GM12878 (cell line): ENCODE measurements at regions not wholly inside any gene's neighbourhood (a gene's known extent, or its start where the extent isn't known, plus 50 kb on each side); places are given as distances from the start of the nearest gene placed in this dataset.

ENCODE experiments used
- ATAC-seq: fragments of 200-7000 bp; cut with Tn5 transposase; 3 replicates; pipeline ENCODE4 v1.9.1; 2020; ENCODE audit warnings: mild to moderate bottlenecking, moderate library complexity
- BruUV-seq: library from RNA; stranded (reverse); fragments of 400-500 nt; replicated peaks from 2 replicates; lab custom pipeline; 2021; lab: Mats Ljungman, UMichigan
- CTCF ChIA-PET: fragments of 300-600 bp; sonication (Branson Sonifier 250); formaldehyde crosslinking; extraction: SDS; loops from one replicate; lab custom pipeline; 2021; ENCODE audit warnings: inconsistent platforms; lab: Yijun Ruan, JAX
- POLR2A ChIA-PET: fragments of 350-600 bp; formaldehyde crosslinking; extraction: SDS; loops from one replicate; lab custom pipeline; 2021; ENCODE audit warnings: inconsistent platforms; lab: Charles Lee
- RAD21 ChIA-PET: fragments of 300-600 bp; sonication (Branson Sonifier 250); formaldehyde crosslinking; loops from one replicate; lab custom pipeline; 2023; ENCODE audit warnings: antibody characterized with exemption; ENCODE audit not compliant: unreplicated experiment; lab: Charles Lee
- SMC1A ChIA-PET: fragments of 300-600 bp; sonication (Branson Sonifier 250); formaldehyde crosslinking; loops from one replicate; lab custom pipeline; 2023; ENCODE audit not compliant: unreplicated experiment, uncharacterized antibody; lab: Charles Lee
- DNase-seq: peaks from one replicate; pipeline ENCODE4 v3.0.0-alpha.2; 2011; ENCODE audit warnings: low read depth, low spot score
- FAIRE-seq: peaks from 3 replicates; lab custom pipeline; 2011; peaks lifted over from hg19 to GRCh38; lab: Jason Lieb, UNC
- H2AFZ ChIP-seq: 2 replicates; pipeline ENCODE4 v1.6.0; 2011; ENCODE audit warnings: low read depth, low read length, control low read depth; ENCODE audit not compliant: control insufficient read depth
- H3K27ac ChIP-seq: 2 replicates; pipeline ENCODE4 v1.5.1; 2011; ENCODE audit warnings: control low read depth; ENCODE audit not compliant: control insufficient read depth, insufficient read depth
- H3K27me3 ChIP-seq, 2 experiments: replicated peaks in 1 of 2; 2 replicates each; pipeline versions ENCODE4 v1.6.0 to v1.6.1; 2011; ENCODE audit warnings: low read length in 1 of 2; ENCODE audit not compliant: control insufficient read depth in 2 of 2, insufficient read depth in 2 of 2
- H3K36me3 ChIP-seq, 2 experiments: 2 replicates each; pipeline ENCODE4 v1.5.1; 2011; ENCODE audit warnings: low read length in 1 of 2; ENCODE audit not compliant: control insufficient read depth in 2 of 2, insufficient read depth in 2 of 2
- H3K4me1 ChIP-seq: 2 replicates; pipeline ENCODE4 v1.6.1; 2011; ENCODE audit warnings: mild to moderate bottlenecking, low read length, moderate library complexity, mixed read lengths; ENCODE audit not compliant: control insufficient read depth, insufficient read depth
- H3K4me2 ChIP-seq: 2 replicates; pipeline ENCODE4 v1.6.0; 2011; ENCODE audit warnings: control low read depth; ENCODE audit not compliant: control insufficient read depth, insufficient read depth
- H3K4me3 ChIP-seq: fragments of 200-600 bp; sonication (generic); 2 replicates; pipeline ENCODE4 v1.5.1; 2016
- H3K79me2 ChIP-seq: 2 replicates; pipeline ENCODE4 v1.6.0; 2011; ENCODE audit warnings: low read length; ENCODE audit not compliant: control insufficient read depth, insufficient read depth
- H3K9ac ChIP-seq: 2 replicates; pipeline ENCODE4 v1.8.0; 2011; ENCODE audit warnings: low read length, control low read depth, mixed read lengths; ENCODE audit not compliant: control insufficient read depth, insufficient read depth
- H3K9me3 ChIP-seq: replicated peaks from 3 replicates; pipeline ENCODE4 v1.5.1; 2011; ENCODE audit warnings: mild to moderate bottlenecking, low read length; ENCODE audit not compliant: control insufficient read depth, insufficient read depth
- H4K20me1 ChIP-seq: 2 replicates; pipeline ENCODE4 v1.6.0; 2011; ENCODE audit not compliant: control insufficient read depth, insufficient read depth
- BCL11A ChIP-seq: IDR thresholded peaks from 2 replicates; pipeline ENCODE4 v1.6.1; 2011; ENCODE audit warnings: low read depth, low read length
- EED ChIP-seq: sonication (generic); IDR thresholded peaks from 2 replicates; pipeline ENCODE4 v1.6.1; 2016; ENCODE audit warnings: antibody characterized with exemption, low read depth
- FOXK2 ChIP-seq: fragments of 450-650 bp; IDR thresholded peaks from 2 replicates; pipeline ENCODE4 v1.6.1; 2017; ENCODE audit warnings: mild to moderate bottlenecking, moderate library complexity
- HDAC6 ChIP-seq: fragments of 200-600 bp; sonication (generic); IDR thresholded peaks from one replicate; pipeline ENCODE4 v1.8.0; 2017; ENCODE audit warnings: antibody characterized with exemption; ENCODE audit not compliant: unreplicated experiment
- IKZF1 ChIP-seq: fragments of 450-650 bp; conservative IDR thresholded peaks from 2 replicates; pipeline ENCODE4 v1.6.1; 2017; ENCODE audit warnings: antibody characterized with exemption, mild to moderate bottlenecking
- MTA2 ChIP-seq: fragments of 450-650 bp; IDR thresholded peaks from 2 replicates; pipeline ENCODE4 v1.6.1; 2016; ENCODE audit warnings: low read depth, mild to moderate bottlenecking, moderate library complexity
- NR2C2 ChIP-seq: IDR thresholded peaks from 2 replicates; pipeline ENCODE4 v1.6.1; 2011; ENCODE audit warnings: borderline replicate concordance, low read depth; ENCODE audit not compliant: control insufficient read depth, insufficient read length
- NR2F1 ChIP-seq: fragments of 450-650 bp; conservative IDR thresholded peaks from 2 replicates; pipeline ENCODE4 v1.6.1; 2017; ENCODE audit warnings: mild to moderate bottlenecking
- RUNX3 ChIP-seq: IDR thresholded peaks from 2 replicates; pipeline ENCODE4 v1.6.1; 2012; ENCODE audit warnings: low read length, inconsistent platforms
- SMC3 ChIP-seq: IDR thresholded peaks from 2 replicates; pipeline ENCODE4 v1.6.1; 2011; ENCODE audit warnings: low read length, improper control_type of control experiment, borderline replicate concordance
- YBX1 ChIP-seq: fragments of 450-650 bp; IDR thresholded peaks from 2 replicates; pipeline ENCODE4 v1.6.1; 2016; ENCODE audit warnings: antibody characterized with exemption
- ZNF687 ChIP-seq: fragments of 450-650 bp; IDR thresholded peaks from 2 replicates; pipeline ENCODE4 v1.6.1; 2017; ENCODE audit warnings: mild to moderate bottlenecking, moderate library complexity
- WGBS: methylation state at CpG from one replicate; pipeline ENCODE4 v1.1.6; 2016; ENCODE audit warnings: low lambda C conversion rate; ENCODE audit not compliant: insufficient replicate concordance, insufficient coverage; ENCODE audit errors: missing lambda C conversion rate; 5-methylcytosine and 5-hydroxymethylcytosine counted together
- in situ Hi-C: fragments of 300-500 bp; cut with MboI; formaldehyde crosslinking; loops from 9 replicates; pipeline ENCODE4 v1.14.3; 2018; ENCODE audit warnings: mixed read lengths
- intact Hi-C: fragments of 100-400 bp; cut with micrococcal nuclease; formaldehyde crosslinking; loops from one replicate; pipeline ENCODE4 v1.14.2; 2022; ENCODE audit not compliant: unreplicated experiment

DNA sequence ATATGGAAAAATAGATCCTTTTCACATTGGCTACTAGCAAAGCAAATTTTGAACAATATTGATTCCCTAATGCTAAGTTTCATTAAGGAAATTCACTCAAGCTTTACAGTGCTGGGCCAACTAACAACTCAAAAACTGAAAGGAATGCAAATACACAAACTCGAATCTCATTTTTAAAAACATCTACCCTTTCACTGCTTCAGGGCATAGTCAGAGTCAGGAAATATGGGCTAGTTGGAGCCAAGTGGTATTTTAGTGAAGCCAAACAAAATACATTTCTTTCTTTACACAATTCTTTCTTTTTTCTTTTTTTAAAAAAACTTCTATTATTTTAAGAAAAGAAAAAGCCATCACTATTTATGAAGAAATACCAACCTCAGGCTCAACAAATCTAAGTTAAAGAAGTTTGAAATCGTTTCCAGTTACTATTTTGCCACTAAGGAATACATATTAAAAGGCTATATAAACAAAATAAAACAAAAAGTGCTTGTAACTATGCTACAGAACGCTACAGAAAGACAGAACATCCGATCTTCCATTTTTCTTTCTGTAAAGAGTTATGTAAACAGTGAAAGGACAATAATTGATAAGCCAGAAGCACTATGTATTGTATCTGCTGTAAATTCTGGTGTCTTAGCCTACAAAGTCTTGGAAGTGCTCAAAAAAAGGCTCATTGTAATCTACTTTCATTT lies 113.6 kb upstream of the STK17B start:
- SMC1A ChIA-PET, result interaction anchor here (0.9 to 4.2 kb wide), 12 partner anchors 9 to 217 kb away, joined by 3 to 25 read pairs (median 4); no protein-coding TSS in a partner anchor
- H3K27me3 ChIP-seq, result no peaks in the 10 kb centered on the region
- no peak for TF ChIP-seq FOXK2
- no peak for TF ChIP-seq EED
- no peak overlapping the region for H3K27ac ChIP-seq
- CTCF ChIA-PET, result interaction anchor here (1.2 to 3.1 kb wide), 6 partner anchors 9 to 207 kb away, joined by 5 to 18 read pairs (median 6); no protein-coding TSS in a partner anchor
- peaks cover 0 to 13% of the 10 kb centered on the region in 2 experiments; a peak in 2 of 4 replicates for H3K36me3 ChIP-seq
- WGBS, result 48% methylated on average over 4 of the region's 4 CpGs
- no peaks in the 10 kb centered on the region for H3K79me2 ChIP-seq
- FAIRE-seq, result no peak
- H3K9me3 ChIP-seq, result no peaks in the 10 kb centered on the region; the same call in 2 of the 3 replicates
- H4K20me1 ChIP-seq, result no peaks in the 10 kb centered on the region
- BruUV-seq, result no TSS peak
- H2AFZ ChIP-seq, result no peak overlapping the region
- intact Hi-C loops (no loop called here), in situ Hi-C loops (loop anchor here (5.0 kb wide), 1 partner anchor 203 kb away; no protein-coding TSS in a partner anchor)
- H3K9ac ChIP-seq, result no peak overlapping the region
- RAD21 ChIA-PET, result interaction anchor here (0.8 to 2.4 kb wide), 4 partner anchors 9 to 206 kb away, joined by 3 to 8 read pairs (median 6); no protein-coding TSS in a partner anchor
- peaks cover 21% of the 10 kb centered on the region; the same call in 1 of the 2 replicates for H3K4me1 ChIP-seq
- H3K4me2 ChIP-seq, result no peak overlapping the region
- no peak for ATAC-seq
- POLR2A ChIA-PET, result interaction anchor here (1.2 kb wide), 1 partner anchor 102 kb away, joined by 3 read pairs; no protein-coding TSS in a partner anchor
- no peak for DNase-seq
- H3K4me3 ChIP-seq, result no peak overlapping the region

DNA sequence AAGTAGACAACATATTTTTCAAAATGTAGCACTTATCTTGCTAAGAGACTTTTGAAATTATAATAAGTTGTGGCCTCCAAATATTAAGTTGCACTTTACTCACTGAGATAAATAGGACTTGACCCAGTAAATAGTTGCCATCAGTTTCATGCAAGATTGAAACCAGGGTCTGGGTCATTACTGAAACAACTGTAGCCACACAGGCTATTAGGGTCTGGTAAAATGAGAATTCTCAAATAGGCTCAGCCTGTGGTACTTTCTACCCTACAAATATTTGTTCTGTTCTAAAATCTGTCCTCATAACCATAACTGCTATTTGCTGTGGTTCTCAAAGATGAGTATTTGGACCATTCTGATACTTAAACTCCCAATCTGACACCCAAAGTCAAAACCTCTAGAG lies 115.4 kb upstream of the STK17B start:
- CTCF ChIA-PET, result interaction anchor here (1.8 to 2.3 kb wide), 3 partner anchors 10 to 209 kb away, joined by 5 to 11 read pairs (median 7); no protein-coding TSS in a partner anchor
- SMC1A ChIA-PET, result interaction anchor here (1.0 to 4.2 kb wide), 5 partner anchors 8 to 209 kb away, joined by 3 to 25 read pairs (median 5); no protein-coding TSS in a partner anchor
- Histone ChIP-seq H3K79me2 (no peaks in the 10 kb centered on the region), H3K4me3 (no peak overlapping the region), H4K20me1 (no peaks in the 10 kb centered on the region), H3K9ac (no peak overlapping the region), H2AFZ (no peak overlapping the region), H3K27me3 (no peaks in the 10 kb centered on the region), H3K4me2 (peak overlapping the region; percentile 19; the same call in 1 of the 2 replicates), H3K27ac (peak overlapping the region; percentile 37; the same call in 1 of the 2 replicates), H3K36me3 (peaks cover 0 to 18% of the 10 kb centered on the region in 2 experiments; a peak in 2 of 4 replicates), H3K9me3 (no peaks in the 10 kb centered on the region; the same call in 2 of the 3 replicates), H3K4me1 (peaks cover 28% of the 10 kb centered on the region)
- ATAC-seq (peak; percentile 82), FAIRE-seq (no peak), DNase-seq (no peak)
- RAD21 ChIA-PET, result interaction anchor here (2.4 kb wide), 2 partner anchors 11 to 167 kb away, joined by 8 read pairs; no protein-coding TSS in a partner anchor
- POLR2A ChIA-PET, result no interaction called here
- TF ChIP-seq MTA2 (peak; percentile 64), BCL11A (0 out of 2 replicates have a peak, but pooled peaks have one; percentile 21), NR2C2 (no peak), RUNX3 (peak; percentile 14; the same call in 1 of the 2 replicates), FOXK2 (no peak), YBX1 (no peak), IKZF1 (no peak), NR2F1 (0 out of 2 replicates have a peak, but pooled peaks have one; percentile 14), ZNF687 (peak; percentile 26; the same call in 1 of the 2 replicates), SMC3 (no peak), HDAC6 (no peak)
- intact Hi-C loops, result no loop called here
- in situ Hi-C loops, result no loop called here
- BruUV-seq, result no TSS peak
